NCI-H1417 treated with DMSO at 0.1 percent for 48 hours (cell line): ENCODE measurements at regions not wholly inside any gene's neighbourhood (a gene's known extent, or its start where the extent isn't known, plus 50 kb on each side); places are given as distances from the start of the nearest gene placed in this dataset.

Experiments used
- DNase-seq: peaks from one replicate; lab custom pipeline; 2025; lab: John Stamatoyannopoulos, UW

DNA sequence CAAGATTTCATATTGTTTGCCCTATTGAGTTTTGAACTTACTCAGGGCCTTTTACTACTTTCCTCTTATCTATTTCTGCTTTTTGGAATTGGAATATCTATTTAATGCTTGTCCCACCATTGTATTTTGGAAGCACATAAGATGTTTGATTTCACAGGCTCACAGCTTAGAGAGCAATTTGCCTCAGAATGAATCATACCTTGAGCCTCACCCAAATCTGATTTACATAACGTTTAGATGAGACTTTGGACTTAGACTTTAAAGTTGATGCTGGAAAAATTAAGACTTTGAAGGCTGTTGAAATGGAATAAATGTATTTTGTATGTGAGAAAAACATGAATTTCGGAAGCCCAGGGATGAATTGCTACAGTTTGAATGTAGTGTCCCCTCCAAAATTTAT is 458.9 kb downstream of the CNTN6 start:
- no peak for DNase-seq

DNA sequence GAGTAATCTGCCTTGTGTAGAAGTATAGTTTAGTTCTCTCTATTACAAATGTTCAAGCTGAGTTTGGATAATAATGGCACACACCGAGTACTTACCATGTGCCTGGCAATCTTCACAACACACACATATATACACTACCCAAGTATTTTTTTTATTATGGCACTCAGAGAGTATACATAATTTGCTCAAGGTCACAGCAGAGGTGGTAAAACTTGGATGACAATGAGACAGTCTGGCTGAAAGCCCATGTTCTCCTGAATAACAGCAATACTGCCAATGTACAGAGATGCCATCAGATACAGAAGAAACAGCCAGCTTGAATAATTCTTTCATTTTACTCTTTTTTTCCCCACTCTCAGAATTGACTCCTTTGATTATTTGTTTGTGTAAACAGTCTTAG is 460.0 kb downstream of the CNTN6 start:
- no peak for DNase-seq

DNA sequence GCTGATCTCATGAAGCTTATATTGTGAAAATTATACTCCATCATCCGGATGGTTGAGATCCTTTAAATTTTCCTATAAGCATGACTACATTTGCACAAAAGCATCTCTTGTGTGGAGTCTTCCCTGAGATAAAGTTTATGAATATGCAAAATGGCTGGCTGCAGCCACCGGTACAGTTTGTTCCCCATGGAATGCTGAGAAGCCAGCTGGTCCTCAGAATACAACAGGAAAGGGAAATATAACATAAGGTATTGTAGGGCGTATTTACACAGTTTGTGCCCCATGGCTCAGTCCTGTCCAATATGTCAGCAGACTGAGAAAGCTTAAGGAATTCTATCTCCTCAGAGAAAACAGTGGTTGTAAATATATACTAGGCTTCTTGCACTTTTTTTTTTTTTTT is 468.6 kb downstream of the CNTN6 start:
- no peak for DNase-seq

DNA sequence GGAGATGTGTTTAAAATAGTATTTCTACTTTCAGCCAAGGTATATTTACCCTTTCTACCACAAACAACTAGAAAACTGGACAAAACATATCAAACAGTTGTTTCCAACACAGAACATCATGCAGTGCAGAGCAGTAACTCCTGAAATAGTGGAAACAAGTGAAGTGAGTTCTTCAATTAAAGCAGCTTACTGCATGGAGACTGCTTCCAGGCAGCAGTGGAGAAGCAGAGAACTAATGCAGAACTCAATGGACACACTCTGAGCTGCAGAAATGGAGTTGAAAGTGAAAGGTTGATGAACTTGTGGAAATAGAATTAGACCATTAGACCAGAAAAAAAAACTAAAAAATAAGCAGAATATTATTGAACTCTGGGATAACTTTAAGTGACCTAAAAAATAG is 478.9 kb downstream of the CNTN6 start:
- DNase-seq, result no peak

DNA sequence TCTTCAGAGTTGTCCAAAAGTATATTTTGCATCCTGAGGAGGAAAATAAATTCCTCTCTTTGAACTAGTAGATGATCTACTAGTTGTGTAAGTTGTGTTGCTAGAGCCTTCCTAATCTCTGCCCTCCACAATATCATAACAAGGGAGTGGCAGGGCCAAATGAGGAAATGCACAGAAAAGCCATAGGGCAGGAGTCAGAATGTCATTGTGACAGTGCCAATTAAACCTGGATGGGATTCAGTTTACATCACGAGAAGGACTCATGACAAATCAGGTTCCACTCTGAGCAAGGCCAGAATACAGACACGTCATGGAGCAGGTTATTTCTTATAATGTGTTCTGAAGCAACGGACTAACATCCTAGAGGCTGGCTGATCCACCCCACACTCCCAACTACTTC is 483.2 kb downstream of the CNTN6 start:
- DNase-seq, result no peak

DNA sequence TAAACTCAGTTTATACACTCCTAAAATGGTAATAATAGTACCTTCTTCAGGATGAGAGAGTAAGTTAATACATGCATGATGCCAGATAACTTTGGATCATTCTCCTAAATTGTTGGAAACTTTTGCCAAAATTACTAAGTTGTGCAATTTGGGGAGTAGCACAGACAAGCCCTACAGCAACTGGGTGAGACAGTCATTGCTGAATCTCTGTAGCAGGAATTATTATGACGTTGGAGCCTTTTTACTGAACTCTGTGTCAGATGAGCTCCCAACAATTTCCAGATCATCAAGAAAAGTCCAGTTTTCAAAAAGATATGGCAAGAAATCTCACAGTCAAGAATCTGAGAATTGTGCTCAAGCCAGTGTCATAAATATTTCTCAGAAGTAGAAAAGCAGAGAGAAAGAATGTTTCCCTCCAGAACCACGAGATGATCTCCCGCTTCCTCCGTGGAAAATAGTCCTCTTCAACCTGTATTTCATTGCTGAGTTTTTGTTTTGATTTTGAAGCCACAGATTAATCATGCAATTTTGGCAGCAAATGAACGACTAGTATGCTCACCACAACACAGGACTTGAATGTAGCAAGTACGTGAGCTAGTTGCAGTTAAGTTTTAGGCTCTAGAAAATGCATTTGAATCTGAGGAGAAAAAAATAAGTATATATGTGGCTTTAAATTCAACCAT is 485.4 kb downstream of the CNTN6 start:
- DNase-seq, result no peak

DNA sequence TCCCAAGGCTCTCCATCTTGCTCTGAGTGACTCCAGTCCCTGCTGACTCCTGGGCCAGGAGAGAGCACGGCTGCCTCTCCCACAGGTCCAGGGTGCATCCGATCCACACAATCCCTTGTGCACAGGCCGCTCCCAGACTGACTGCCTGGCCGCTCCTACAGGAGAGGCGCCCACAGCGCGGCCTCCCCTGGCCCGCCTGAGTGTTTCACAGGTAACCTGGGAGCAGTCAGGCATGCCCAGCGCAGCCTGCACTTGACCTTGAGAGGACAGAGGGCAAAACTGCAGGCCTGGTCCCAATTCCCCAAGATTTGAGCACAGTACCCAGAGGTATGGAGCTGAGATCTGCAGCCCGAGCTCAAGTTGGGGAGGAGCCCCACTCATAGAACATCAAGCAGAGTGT is 490.2 kb downstream of the CNTN6 start:
- DNase-seq, result no peak

DNA sequence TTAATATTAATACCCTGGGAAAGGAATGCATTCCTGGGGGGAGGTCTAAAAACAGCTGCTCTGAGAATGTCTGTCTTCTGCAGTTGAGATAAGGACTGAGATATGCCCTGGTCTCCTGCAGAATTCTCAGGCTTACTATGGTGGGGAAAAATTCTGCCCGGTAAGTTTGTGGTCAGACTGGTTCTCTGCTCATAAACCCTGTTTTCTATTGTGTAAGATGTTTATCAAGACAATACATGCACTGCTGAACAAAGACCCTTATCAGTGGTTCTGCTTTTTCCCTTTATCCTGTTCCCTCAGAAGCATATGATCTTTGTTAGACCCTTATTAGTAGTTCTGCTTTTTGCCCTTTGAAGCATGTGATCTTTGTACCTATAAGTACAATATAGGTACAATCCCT is 494.6 kb downstream of the CNTN6 start:
- DNase-seq, result no peak

DNA sequence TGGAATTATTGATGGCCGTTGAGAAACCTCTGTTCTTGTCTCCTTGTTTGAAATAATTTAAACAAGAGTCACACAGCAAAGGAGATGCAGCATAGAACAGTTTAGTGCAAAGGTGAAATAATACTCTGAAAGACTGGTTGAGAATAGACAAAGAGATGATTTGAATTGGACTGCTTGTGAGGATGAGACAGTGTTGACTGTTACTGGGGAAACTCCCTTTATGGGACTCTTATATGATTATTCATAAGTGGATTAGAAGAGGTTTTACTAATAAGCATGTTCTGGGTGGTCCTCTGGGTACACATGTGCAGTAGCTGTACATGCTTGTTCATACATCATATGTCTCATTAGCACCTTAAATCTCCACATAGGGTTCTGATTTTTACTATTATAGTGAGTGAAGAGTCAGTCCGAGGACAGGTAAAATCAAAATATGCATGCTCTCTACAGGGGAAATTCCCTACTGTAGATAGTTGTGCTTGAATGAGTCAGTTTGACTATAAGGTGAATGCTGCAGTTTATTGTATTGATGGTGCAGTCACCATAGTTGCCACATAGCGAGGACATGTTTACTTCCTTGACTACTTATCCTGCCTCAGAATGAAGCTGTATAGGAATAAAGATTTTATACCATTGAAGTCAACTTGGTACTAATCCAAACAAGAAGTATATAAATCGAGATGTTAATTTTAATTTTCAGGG is 498.7 kb downstream of the CNTN6 start:
- no peak for DNase-seq

DNA sequence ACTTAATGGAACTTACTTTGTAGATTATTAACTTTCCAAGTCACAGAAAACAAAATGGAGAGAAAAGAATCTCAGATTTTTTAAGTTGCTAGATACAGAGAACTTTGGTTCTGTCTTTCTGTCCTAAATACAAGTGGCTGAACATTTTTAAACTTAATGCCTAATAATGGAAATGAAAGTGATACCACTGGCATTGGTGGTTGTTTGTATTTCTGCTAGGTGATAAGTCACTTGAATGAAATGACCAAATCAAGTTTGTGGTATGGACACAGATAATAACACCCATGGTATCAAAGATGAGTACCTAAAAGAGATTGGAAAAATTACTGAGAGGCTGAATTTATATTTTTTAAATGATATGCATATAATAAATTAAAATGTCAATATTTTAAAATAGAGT is 502.1 kb downstream of the CNTN6 start:
- no peak for DNase-seq

DNA sequence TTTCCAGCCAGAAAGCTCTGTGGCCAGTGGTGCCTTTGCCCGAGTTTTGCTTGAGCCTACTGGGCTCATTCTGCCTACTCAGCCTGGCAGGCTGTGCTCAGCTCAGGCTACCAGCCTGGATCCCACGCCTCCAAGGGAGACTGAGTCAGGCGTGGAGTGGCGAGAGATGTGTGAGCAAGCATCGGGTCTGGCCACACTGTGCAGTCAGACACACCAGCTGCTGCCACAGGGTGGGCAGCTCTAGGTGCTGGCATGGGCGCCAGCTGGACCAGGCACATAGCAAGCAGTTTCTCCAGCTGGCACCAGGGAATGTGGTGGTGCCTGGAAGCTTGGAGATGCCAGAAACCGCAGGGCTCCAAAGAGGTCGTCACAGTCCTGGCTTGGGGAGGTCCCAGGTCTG is 498.5 kb upstream of the CNTN4 start:
- DNase-seq, result no peak

DNA sequence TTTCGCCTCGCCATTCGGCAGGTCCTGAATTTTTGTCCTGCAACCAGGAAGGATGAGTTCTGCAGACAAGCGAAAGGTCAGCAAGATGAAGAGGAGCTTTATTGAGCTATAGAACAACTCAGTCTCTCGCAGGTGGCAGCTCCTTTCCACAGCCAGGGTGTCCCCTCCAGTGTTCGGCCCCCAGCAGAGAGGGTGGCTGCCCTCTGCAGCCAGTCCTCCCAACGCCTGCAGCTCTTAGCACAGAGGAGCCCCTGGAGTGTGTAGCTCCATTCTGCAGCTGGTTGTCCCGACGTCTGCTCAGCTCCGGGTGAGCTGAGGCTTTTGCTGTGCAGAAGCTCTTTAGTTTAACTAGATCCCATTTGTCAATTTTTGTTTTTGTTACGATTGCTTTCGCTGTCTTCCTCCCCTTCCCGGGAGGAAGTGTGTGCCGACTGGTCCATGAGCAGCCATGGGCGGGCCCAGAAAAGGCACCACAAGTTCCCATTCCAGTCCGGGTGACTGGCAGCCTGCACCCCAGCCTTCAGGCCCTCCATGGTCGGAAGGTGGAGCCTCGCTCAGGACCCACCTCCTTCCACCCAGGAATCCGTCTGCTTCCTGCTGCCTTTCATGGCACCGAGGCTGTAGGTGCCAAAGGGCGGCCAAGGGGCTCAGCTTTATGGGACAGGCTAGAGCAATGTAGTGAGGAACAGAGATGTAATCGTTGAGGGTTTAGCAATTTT is 497.8 kb upstream of the CNTN4 start:
- DNase-seq, result no peak

DNA sequence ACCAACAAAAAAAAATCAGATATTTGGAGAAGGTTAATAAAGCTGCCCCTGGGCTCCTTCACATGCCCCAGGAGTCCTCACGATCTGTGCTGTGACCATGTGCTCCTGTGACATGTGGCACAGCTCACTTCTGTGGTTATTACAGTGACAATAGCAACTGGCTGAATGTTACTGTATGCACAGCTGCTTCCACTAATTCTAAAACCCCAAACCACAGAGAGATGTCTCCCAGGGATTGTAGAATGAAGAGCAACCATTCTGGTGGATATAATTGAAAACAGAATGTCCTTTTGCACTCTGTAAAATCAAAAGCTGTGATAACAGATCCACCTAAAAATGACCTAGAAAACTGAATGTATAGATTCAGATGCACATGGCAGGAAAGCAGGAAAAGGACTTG is 489.2 kb upstream of the CNTN4 start:
- DNase-seq, result no peak

DNA sequence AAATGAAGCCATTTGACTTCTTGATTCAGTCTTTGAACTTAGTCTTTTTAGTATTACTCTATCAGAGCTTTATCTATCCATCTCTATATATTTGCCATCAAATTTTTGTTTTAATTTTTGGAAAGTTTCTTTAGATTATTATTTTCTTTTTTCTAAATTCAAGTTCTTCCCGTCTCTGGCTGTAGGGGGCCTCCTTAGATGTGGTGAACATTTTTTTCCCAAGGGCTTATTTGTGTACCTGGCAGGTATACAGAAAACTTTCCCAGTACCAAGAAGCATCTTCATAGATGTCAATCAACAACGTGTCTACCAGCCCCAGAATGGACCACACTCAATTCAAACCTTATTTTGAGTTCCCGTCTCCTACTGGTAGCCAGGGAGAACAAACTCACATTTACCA is 486.8 kb upstream of the CNTN4 start:
- no peak for DNase-seq

DNA sequence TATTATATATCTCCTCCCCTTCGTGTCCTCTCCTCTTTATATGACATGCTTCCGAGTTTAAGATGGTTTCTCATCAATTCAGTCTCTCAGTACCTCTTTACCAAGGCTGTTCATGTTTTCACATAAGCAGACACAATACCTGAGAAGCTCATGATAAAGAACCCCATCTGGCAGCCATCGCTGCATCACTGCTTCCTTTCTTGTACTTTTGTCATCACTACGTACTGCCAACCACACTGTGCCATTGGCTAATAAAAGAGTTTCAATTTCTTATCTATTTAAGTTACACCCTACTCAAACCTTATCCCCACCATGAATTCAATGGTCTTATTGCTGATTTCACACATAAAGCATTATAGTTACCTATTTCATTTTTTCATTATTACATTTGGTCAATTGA is 484.7 kb upstream of the CNTN4 start:
- no peak for DNase-seq

DNA sequence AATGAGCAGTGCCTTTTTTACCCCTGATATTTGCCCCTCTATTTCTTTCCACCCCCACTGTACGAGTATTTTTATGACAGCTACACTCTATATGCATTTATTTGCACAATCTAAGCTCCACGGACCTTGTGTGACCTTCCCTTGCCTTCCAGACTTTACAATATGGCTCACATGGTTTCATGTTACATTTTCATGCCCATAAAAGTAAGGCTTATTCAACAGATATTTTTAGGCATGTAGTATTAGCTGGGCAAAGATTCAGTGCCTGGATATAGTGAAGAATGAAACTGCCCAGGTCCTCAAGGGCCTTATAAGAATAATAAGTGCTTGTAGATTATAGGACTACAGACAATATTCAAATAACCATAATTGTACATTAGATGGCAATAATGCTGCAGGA is 481.9 kb upstream of the CNTN4 start:
- no peak for DNase-seq

DNA sequence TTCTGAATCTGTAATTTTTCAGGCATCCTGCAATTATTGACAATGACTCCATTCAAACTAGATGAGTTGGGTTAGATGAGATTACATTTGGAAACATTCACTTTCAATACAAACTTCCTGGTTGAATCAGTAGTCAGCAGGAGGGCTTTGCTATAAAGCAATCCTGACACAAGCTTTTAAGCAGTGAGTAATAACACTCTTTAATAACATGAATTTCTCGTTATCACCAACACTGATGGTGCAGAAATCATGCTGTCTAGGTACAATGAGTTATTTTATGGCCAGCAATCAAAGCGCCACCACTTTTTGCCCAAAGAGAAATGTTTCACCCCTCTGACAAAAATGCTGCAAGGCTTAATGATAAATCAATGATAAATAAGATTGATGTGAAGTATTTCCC is 474.8 kb upstream of the CNTN4 start:
- DNase-seq, result no peak

DNA sequence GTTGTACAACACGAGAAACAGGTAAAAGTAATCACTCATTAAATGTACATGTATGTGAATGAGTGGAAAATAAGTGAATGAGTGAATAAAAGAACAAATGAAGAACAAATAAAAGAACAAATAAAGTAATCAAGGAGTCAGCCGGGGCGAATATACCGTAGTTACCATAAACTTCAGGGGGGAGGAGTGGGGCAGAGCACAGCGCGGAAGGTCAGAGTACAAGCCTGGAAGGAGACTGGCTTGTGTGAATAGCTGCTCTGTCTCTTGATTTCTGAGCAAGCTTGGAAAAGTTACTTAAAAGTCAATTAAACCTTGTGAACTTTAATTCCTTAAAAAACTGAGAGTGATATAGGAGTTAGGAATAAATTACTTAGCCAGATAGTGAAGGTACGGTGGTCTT is 466.5 kb upstream of the CNTN4 start:
- no peak for DNase-seq

DNA sequence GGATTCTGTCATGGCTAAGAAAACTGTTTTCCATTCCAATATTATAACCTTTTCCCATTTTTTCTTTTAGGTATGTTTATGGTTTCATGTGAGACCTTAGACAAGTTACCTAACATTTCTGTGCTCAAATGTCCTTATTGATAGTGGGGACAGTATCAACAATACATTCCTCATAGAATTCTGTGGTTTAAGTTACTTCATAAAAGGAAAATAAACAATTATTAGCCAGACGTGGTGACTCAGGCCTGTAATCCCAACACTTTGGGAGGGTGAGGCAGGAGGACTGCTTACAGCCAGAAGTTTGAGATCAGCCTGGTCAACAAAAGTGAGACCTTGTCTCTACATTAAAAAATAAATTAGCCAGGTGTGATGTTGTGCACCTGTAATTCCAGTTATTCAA is 436.8 kb upstream of the CNTN4 start:
- DNase-seq, result no peak

DNA sequence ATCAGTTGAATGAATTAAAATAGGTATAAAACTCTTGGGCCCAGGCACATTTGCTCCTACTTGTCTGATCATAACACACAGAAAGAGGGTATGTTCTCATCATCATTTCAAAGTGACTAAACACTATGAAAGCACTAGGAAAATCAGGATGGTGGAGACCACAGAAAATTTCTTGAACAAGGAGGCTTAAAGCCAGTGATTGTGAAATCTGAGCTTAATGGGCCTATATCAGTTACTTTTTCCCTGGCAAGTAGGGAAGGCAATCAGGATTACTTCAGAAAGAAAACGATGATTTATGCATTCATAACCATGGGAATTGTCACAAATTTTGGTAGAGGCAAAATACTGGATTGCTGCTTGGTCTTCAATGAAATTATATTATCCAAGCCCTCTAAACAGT is 434.4 kb upstream of the CNTN4 start:
- no peak for DNase-seq

DNA sequence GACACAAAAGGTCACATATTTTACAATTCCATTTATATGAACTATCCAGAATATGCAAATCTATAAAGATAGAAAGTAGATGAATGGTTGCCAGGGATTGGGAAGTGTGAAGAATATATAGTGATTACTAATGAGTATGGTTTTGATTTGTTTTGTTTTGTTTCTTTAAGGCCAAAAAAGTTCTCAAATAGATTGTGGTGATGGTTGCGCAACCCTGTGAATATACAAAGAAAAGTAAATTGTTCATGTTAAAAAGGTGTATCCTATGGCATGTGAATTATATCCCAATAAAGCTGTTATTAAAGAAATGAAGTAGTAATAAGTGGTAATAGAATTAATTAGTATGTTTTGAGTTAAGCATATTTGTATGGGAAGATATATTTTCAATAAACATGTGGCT is 431.8 kb upstream of the CNTN4 start:
- DNase-seq, result no peak

DNA sequence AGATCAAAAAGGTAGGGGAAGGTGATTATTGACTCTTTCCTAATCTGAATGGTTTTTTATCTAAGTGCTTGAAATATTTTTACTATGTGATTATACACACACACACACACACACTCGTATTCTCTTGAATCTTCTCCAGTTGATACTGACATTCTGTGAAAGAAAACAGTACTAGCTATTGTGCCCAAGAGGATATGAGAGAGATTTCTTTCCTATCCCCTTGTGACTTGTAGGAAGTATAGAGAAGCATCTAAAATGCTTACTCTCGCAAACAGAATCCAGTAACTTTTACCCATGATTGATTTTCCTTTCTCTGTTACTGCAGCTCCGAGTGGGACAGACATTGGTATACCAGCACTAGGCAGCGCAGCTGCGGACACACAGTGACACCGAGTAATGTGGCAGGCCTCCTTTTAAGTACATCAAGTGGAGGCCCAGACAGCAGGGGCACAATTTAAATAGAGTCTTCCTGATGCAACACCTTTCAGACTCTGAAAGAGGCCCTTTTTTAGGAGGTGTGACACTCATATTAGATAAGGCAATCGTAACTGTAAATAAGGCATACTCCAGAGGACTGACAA is 421.0 kb upstream of the CNTN4 start:
- no peak for DNase-seq

DNA sequence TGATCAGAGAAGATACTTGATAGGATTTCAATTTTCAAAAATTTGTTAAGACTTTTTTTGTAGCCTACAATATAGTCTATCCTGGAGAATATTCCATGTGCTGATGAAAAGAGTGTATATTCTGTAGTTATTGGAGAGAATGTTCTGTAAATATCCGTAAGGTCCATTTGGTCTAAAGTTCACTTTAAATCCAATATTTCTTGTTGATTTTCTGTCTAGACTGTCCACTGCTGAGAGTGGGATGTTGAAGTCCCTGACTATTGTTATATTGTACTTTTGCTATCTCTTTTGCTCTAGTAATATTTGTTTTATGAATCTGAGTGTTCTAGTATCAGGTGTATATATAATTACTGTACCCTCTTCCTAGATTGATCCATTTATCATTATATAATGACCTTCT is 406.2 kb upstream of the CNTN4 start:
- DNase-seq, result no peak
